Stomach (tissue), 8 donors: ENCODE measurements at regions not wholly inside any gene's neighbourhood (a gene's known extent, or its start where the extent isn't known, plus 50 kb on each side); places are given as distances from the start of the nearest gene placed in this dataset.

Experiments
- DNase-seq, 2 donors: peaks; one replicate each; pipeline versions ENCODE4 v3.0.0 to v3.0.0-alpha.2; 2013 to 2019
- H3K27ac ChIP-seq, 5 donors: fragments of 200-600 bp in 4 of 5; sonication (generic) in 4 of 5; one replicate each; pipeline ENCODE4 v1.5.1; 2013 to 2019; ENCODE audit warnings: mild to moderate bottlenecking in 1 of 5, moderate library complexity in 1 of 5
- H3K27me3 ChIP-seq, 3 donors: fragments of 200-600 bp; sonication (generic); one replicate each; pipeline ENCODE4 v1.5.1; 2017 to 2019; ENCODE audit warnings: mixed run types in 1 of 3
- H3K36me3 ChIP-seq, 4 donors: fragments of 200-600 bp; sonication (generic); 1 replicate in 3 of 4; 2 replicates in 1 of 4; pipeline ENCODE4 v1.5.1; 2016 to 2019
- H3K4me1 ChIP-seq, 4 donors: fragments of 200-600 bp; sonication (generic); one replicate each; pipeline ENCODE4 v1.5.1; 2016 to 2019
- H3K4me3 ChIP-seq, 4 donors: fragments of 200-600 bp; sonication (generic) in 3 of 4; one replicate each; pipeline ENCODE4 v1.5.1; 2016 to 2019; ENCODE audit warnings: mild to moderate bottlenecking in 1 of 4
- H3K9me3 ChIP-seq, 4 donors: fragments of 200-600 bp; sonication (generic); one replicate each; pipeline ENCODE4 v1.5.1; 2016 to 2019
- EP300 ChIP-seq: sonication (generic); formaldehyde crosslinking; IDR thresholded peaks from one replicate; pipeline ENCODE4 v1.6.1; 2017; ENCODE audit warnings: antibody characterized with exemption
- POLR2A ChIP-seq, 4 donors: fragments of 450-650 bp; IDR thresholded peaks; one replicate each; pipeline ENCODE4 v1.6.1; 2016; ENCODE audit warnings: antibody characterized with exemption in 4 of 4, control low read depth in 2 of 4, mild to moderate bottlenecking in 1 of 4, moderate library complexity in 1 of 4
- POLR2AphosphoS5 ChIP-seq, 3 donors: sonication (generic); formaldehyde crosslinking; IDR thresholded peaks; one replicate each; pipeline ENCODE4 v1.6.1; 2016; ENCODE audit warnings: antibody characterized with exemption in 3 of 3
- WGBS, 5 donors: extraction: QIAGEN DNeasy Blood & Tissue Kit in 3 of 5; methylation state at CpG; one replicate each; pipeline versions ENCODE4 v1.1.5 to v1.1.7; 2013 to 2018; 5-methylcytosine and 5-hydroxymethylcytosine counted together
- intact Hi-C: fragments of 100-400 bp; cut with DNase I; formaldehyde crosslinking; loops from one replicate; pipeline ENCODE4 v1.15.1; 2023; ENCODE audit warnings: low total_unique reads
- TF ChIP-seq, protein P1 (sequence below), 7 experiments: fragments of 450-650 bp in 4 of 7; fragments of 200-600 bp in 3 of 7; sonication (generic) in 3 of 7; IDR thresholded peaks; one replicate each; pipeline ENCODE4 v1.5.1; 2016 to 2019; ENCODE audit warnings: antibody characterized with exemption in 7 of 7, control low read depth in 2 of 7, mild to moderate bottlenecking in 1 of 7
- donor health status: healthy with polysubstance abuse.
- donor health status: Bipolar disorder and iron deficiency.
- donor health status: healthy.

DNA sequence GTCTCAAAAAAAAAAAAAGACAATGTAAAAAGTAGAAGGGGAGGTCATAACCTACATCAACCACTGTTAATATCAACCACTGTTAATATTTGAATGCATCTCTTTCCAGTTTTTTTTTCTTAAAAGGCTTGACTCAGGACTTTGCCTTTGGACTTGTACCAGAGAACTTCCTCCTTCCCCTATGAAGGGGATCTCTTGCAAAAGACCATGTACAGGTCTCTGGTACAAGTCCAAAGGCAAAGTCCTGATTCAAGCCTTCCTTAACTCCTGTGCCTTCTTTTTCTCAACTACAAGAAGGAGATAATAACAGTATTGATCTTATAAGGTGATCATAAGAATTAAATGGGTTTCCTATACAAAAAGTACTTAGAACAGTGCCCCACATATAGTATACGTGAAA, 563.5 kb downstream of the BUD13 start:
- no peak for DNase-seq

DNA sequence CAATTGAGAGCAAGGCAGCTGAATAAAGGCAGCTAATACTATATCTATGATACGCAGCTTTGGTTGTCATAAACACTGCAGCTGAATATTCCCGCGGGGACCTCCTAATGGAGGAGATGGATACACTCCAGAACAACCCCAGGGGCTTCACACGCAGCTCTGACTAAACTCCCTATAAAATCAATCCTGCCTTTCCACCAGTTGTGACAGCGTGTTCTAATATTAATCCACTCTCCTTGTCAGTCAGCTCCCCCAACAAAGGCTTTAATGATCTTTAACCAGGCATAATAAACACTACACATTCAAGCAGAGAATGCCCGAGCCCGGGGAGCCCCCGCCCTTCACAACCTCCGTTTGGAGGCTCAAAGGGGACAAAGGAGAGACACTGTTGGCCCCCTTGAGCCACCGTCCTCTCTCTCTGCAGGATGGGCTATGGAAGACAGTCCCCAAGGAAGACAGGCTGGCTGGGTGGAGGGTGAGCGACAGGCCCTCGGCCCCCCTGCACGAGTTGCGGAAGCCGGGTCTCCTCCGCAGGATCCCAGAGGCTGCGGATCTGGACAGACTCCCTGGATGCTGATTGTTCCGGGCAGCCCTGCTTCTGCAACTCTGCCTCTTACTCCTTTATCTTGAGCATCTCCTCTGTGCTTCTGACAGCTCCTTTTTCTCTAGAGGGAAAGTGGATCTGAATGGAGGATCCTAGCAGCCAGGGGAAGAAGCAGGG, 565.2 kb downstream of the BUD13 start:
- 44 to 55% (median 50%) methylated on average over 17 to 18 of the region's 18 CpGs for WGBS, 5 donors
- H3K9me3 ChIP-seq = no peaks in the 10 kb centered on the region
- intact Hi-C loops = no loop called here
- no peak overlapping the region for H3K4me3 ChIP-seq
- H3K27ac ChIP-seq = no peak overlapping the region
- H3K36me3 ChIP-seq = no peaks in the 10 kb centered on the region
- peaks cover 0 to 9% (median 0%) of the 10 kb centered on the region in 4 donors for H3K4me1 ChIP-seq
- H3K27me3 ChIP-seq = peaks cover 0 to 20% (median 0%) of the 10 kb centered on the region in 3 donors
- peak in 1 of 2 donors; percentile 85 for DNase-seq
- TF ChIP-seq, protein P1, sequence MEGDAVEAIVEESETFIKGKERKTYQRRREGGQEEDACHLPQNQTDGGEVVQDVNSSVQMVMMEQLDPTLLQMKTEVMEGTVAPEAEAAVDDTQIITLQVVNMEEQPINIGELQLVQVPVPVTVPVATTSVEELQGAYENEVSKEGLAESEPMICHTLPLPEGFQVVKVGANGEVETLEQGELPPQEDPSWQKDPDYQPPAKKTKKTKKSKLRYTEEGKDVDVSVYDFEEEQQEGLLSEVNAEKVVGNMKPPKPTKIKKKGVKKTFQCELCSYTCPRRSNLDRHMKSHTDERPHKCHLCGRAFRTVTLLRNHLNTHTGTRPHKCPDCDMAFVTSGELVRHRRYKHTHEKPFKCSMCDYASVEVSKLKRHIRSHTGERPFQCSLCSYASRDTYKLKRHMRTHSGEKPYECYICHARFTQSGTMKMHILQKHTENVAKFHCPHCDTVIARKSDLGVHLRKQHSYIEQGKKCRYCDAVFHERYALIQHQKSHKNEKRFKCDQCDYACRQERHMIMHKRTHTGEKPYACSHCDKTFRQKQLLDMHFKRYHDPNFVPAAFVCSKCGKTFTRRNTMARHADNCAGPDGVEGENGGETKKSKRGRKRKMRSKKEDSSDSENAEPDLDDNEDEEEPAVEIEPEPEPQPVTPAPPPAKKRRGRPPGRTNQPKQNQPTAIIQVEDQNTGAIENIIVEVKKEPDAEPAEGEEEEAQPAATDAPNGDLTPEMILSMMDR (IDR thresholded peaks at IDR 0.05) = no peak
- TF ChIP-seq POLR2A (IDR thresholded peaks at IDR 0.05) (no peak), POLR2AphosphoS5 (IDR thresholded peaks at IDR 0.05) (no peak), EP300 (no peak)

More for the DNA sequence above, 563.5 kb downstream of the BUD13 start:
- Histone ChIP-seq H3K27ac (no peak overlapping the region), H3K4me3 (no peak overlapping the region), H3K27me3 (peaks cover 0 to 20% (median 0%) of the 10 kb centered on the region in 3 donors), H3K36me3 (no peaks in the 10 kb centered on the region), H3K9me3 (no peaks in the 10 kb centered on the region), H3K4me1 (peaks cover 0 to 9% (median 0%) of the 10 kb centered on the region in 4 donors)
- TF ChIP-seq POLR2A (IDR thresholded peaks at IDR 0.05) (no peak), EP300 (no peak), POLR2AphosphoS5 (IDR thresholded peaks at IDR 0.05) (no peak)
- TF ChIP-seq, protein P1 (IDR thresholded peaks at IDR 0.05) = no peak
- intact Hi-C loops = no loop called here
- WGBS, 5 donors = 79 to 93% (median 81%) methylated on average over 1 of the region's 1 CpG

DNA sequence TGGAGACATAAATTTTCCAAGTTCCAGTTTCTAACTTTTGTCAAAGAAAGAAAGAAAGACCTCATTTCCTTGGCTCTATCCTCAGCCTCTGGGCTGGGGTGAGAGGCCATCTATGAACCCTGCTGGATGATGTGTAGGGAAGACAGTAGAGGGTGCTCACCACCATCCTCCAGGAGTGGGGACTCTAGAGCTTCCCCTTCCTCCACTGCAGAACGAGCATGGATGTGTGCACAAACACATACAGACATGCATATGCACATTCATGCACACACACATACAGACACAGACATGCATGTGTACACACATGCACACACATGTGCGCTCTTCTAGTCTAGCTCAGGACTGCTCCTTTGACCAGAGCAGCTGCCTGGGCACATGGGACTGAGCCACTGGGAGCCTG, 565.8 kb downstream of the BUD13 start:
- Histone ChIP-seq H3K36me3 (no peaks in the 10 kb centered on the region), H3K9me3 (no peaks in the 10 kb centered on the region), H3K4me1 (peaks cover 0 to 9% (median 0%) of the 10 kb centered on the region in 4 donors), H3K4me3 (no peak overlapping the region), H3K27me3 (peaks cover 0 to 20% (median 0%) of the 10 kb centered on the region in 3 donors), H3K27ac (no peak overlapping the region)
- intact Hi-C loops = no loop called here
- TF ChIP-seq, protein P1 (IDR thresholded peaks at IDR 0.05) = no peak
- TF ChIP-seq POLR2AphosphoS5 (IDR thresholded peaks at IDR 0.05) (no peak), POLR2A (IDR thresholded peaks at IDR 0.05) (no peak), EP300 (no peak)
- WGBS, 5 donors = 54 to 66% (median 63%) methylated on average over 2 of the region's 2 CpGs
- DNase-seq = no peak

DNA sequence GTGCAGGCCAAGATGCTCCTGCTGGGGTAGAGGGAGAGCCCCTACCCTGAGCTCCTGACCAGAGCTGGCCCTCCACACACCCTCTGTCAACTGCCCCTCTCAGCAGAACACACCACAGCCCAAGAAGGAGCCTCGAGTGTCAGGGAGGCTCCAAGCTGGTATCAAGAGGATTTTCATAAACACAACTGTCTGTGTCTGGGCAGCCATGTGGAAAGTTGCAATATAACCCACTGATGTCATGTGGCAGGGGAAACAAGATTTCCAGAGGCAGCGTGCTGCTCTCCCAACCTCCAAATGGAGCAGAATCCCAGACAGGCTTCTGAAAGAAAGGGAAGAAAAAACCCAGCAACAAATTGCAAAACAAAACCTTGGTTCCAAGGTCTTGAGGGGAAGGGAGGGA, 569.9 kb downstream of the BUD13 start:
- Histone ChIP-seq H3K27ac (no peak overlapping the region), H3K4me3 (no peak overlapping the region), H3K4me1 (peaks cover 0 to 6% (median 0%) of the 10 kb centered on the region in 4 donors), H3K27me3 (peaks cover 0 to 6% (median 0%) of the 10 kb centered on the region in 3 donors), H3K36me3 (no peaks in the 10 kb centered on the region), H3K9me3 (no peaks in the 10 kb centered on the region)
- intact Hi-C loops = no loop called here
- TF ChIP-seq EP300 (no peak), POLR2A (IDR thresholded peaks at IDR 0.05) (no peak)
- TF ChIP-seq, protein P1 (IDR thresholded peaks at IDR 0.05) = no peak
- peak in 1 of 2 donors; percentile 30 for DNase-seq
- 50 to 64% (median 52%) methylated on average over 1 to 2 of the region's 2 CpGs for WGBS, 5 donors
